ENCODE measurements at regions not wholly inside any gene's neighbourhood (a gene's known extent, or its start where the extent isn't known, plus 50 kb on each side); places are given as distances from the start of the nearest gene placed in this dataset.
A peak's percentile ranks its signal among the peaks of the same experiment; 100 is the strongest.

GRCh38 chr15:29968895-29969561, 113.7 kb upstream of the GOLGA8J start:
- Histone ChIP-seq H2BK20ac (ENCODE audit: low read length) (no peak overlapping the region), H2BK12ac (ENCODE audit: low read depth, low read length) (no peak overlapping the region), H4K8ac (ENCODE audit: extremely low read depth, insufficient read depth, low read length) (peak overlapping the region; percentile 39; the same call in 1 of the 2 replicates), H3K36me3 (ENCODE audit: control insufficient read depth in 2 of 4, insufficient read depth in 4 of 4, low read length in 3 of 4) (no peaks in the 10 kb centered on the region), H3K79me2 (ENCODE audit: control insufficient read depth in 1 of 2, insufficient read depth in 2 of 2, low read length in 2 of 2) (no peaks in the 10 kb centered on the region), H3K9ac (replicated peaks in 1 of 4; ENCODE audit: extremely low read depth in 1 of 4, low read depth in 3 of 4, low read length in 3 of 4) (peak overlapping the region in 2 of 4 experiments; percentile 33 to 69; a peak in 1 of 7 replicates), H3K23ac (ENCODE audit: insufficient read length) (no peak overlapping the region), H3K79me1 (ENCODE audit: low read depth, low read length) (no peaks in the 10 kb centered on the region), H3K4me2 (ENCODE audit: insufficient read depth in 1 of 2, low read depth in 2 of 2, low read length in 2 of 2) (peak overlapping the region; percentile 62 to 70), H4K91ac (replicated peaks; ENCODE audit: insufficient read length, low read length) (no peak overlapping the region), H2BK15ac (ENCODE audit: low read length) (no peak overlapping the region), H2BK120ac (replicated peaks; ENCODE audit: low read depth, low read length) (no peak overlapping the region), H3K27me3 (replicated peaks in 1 of 4; ENCODE audit: control insufficient read depth in 3 of 4, extremely low read depth in 1 of 4, insufficient read depth in 3 of 4, low read length in 3 of 4) (peaks cover 16 to 34% (median 26%) of the 10 kb centered on the region in 4 experiments), H2AK5ac (ENCODE audit: low read depth, low read length) (0 out of 2 replicates have a peak overlapping the region, but pooled peaks have one; percentile 48), H3K4me1 (replicated peaks in 1 of 4; ENCODE audit: control insufficient read depth in 3 of 4, insufficient read depth in 4 of 4, low read length in 3 of 4) (peaks cover 0 to 6% (median under 1%) of the 10 kb centered on the region in 4 experiments; a peak in 2 of 7 replicates), H3K14ac (ENCODE audit: insufficient read length) (no peak overlapping the region), H3K9me3 (ENCODE audit: insufficient read depth in 2 of 2, low read depth in 1 of 2, low read length in 1 of 2) (0 out of 4 replicates have a peak, but pooled peaks cover 0 to 5% of the 10 kb centered on the region in 2 experiments), H3K27ac (ENCODE audit: low read depth, low read length) (no peak overlapping the region), H2BK5ac (ENCODE audit: low read depth, low read length) (no peak overlapping the region), H2AFZ (ENCODE audit: low read length) (peak overlapping the region; percentile 65; the same call in 1 of the 2 replicates), H3K56ac (replicated peaks; ENCODE audit: insufficient read length, low read depth, low read length) (no peak overlapping the region), H3K4me3 (ENCODE audit: extremely low read depth in 1 of 4, insufficient read depth in 2 of 4, low read depth in 3 of 4, low read length in 4 of 4) (peak overlapping the region in 3 of 4 experiments; percentile 38 to 65 (median 42); a peak in 6 of 8 replicates), H4K20me1 (replicated peaks in 1 of 2; ENCODE audit: control insufficient read depth in 1 of 2, insufficient read depth in 2 of 2, low read length in 2 of 2) (no peaks in the 10 kb centered on the region), H3K23me2 (ENCODE audit: low read depth, low read length) (no peaks in the 10 kb centered on the region; the same call in 1 of the 2 replicates), H4K5ac (ENCODE audit: insufficient read length, low read depth, low read length) (no peak overlapping the region), H3K4ac (replicated peaks; ENCODE audit: insufficient read length, low read depth, low read length) (no peak overlapping the region), H3K18ac (ENCODE audit: extremely low read depth, low read length) (no peak overlapping the region)
- POLR2A ChIA-PET (ENCODE audit: partially characterized antibody), result interaction anchor here (0.6 to 1.2 kb wide), 2 partner anchors 9 to 16 kb away, joined by 3 to 5 read pairs; no protein-coding TSS in a partner anchor
- CTCF ChIA-PET (ENCODE audit: partially characterized antibody), result interaction anchor here (0.7 to 1.5 kb wide), 3 partner anchors 16 to 276 kb away, joined by 3 read pairs; no protein-coding TSS in a partner anchor
- FAIRE-seq, result no peak
- no peak for DNase-seq (ENCODE audit: low read depth in 1 of 2, low spot score in 2 of 2)
- 45% methylated on average over 25 of the region's 69 CpGs; no CpG with 5 or more reads in 1 of the 2 experiments for WGBS, 2 experiments (ENCODE audit: extremely low coverage in 1 of 2, insufficient coverage in 1 of 2, insufficient read length in 1 of 2, insufficient replicate concordance in 2 of 2, low coverage in 1 of 2, low lambda C conversion rate in 2 of 2, missing lambda C conversion rate in 1 of 2)
- TF ChIP-seq E2F6 (IDR thresholded peaks at IDR 0.05) (peak; percentile 46), KDM1A (IDR thresholded peaks at IDR 0.05; ENCODE audit: borderline replicate concordance, low read length) (no peak), BRCA1 (IDR thresholded peaks at IDR 0.05; ENCODE audit: low read depth, low read length) (no peak), BACH1 (IDR thresholded peaks at IDR 0.05; ENCODE audit: low read length) (no peak), NRF1 (IDR thresholded peaks at IDR 0.05; ENCODE audit: low read depth, low read length) (no peak), GABPA (IDR thresholded peaks at IDR 0.05; ENCODE audit: borderline replicate concordance, insufficient read depth, low read length) (no peak), POLR2AphosphoS5 (IDR thresholded peaks at IDR 0.05; ENCODE audit: low read depth, low read length) (no peak), EZH2 (IDR thresholded peaks at IDR 0.05; ENCODE audit: low read depth, low read length, severe bottlenecking) (peak; percentile 32), GTF2F1 (IDR thresholded peaks at IDR 0.05; ENCODE audit: borderline replicate concordance, low read depth, low read length) (no peak), CHD2 (IDR thresholded peaks at IDR 0.05; ENCODE audit: low read length) (no peak), ATF3 (IDR thresholded peaks at IDR 0.05; ENCODE audit: insufficient read depth, low read depth, low read length) (no peak), SP2 (IDR thresholded peaks at IDR 0.05; ENCODE audit: low read length) (no peak)
